Activated T-cell treated with anti-CD3 and anti-CD28 coated beads, Interleukin-2, amount 50 U/mL, for 24 hours (primary cell): ENCODE measurements at regions not wholly inside any gene's neighbourhood (a gene's known extent, or its start where the extent isn't known, plus 50 kb on each side); places are given as distances from the start of the nearest gene placed in this dataset.

ENCODE experiments used
- DNase-seq: peaks from one replicate; pipeline ENCODE4 v3.0.0-alpha.2; 2020
- H3K27ac Mint-ChIP-seq: 2 replicates; pipeline ENCODE4 v1.8.0; 2020; ENCODE audit warnings: mild to moderate bottlenecking, mixed read lengths
- H3K27me3 Mint-ChIP-seq: 2 replicates; pipeline ENCODE4 v1.8.0; 2020; ENCODE audit warnings: mixed read lengths
- H3K36me3 Mint-ChIP-seq: 2 replicates; pipeline ENCODE4 v1.8.0; 2020; ENCODE audit warnings: low read depth, mixed read lengths
- H3K4me1 Mint-ChIP-seq: 2 replicates; pipeline ENCODE4 v1.8.0; 2020; ENCODE audit warnings: low read depth, mixed read lengths
- H3K4me3 Mint-ChIP-seq: 2 replicates; pipeline ENCODE4 v1.8.0; 2020; ENCODE audit warnings: mild to moderate bottlenecking, moderate library complexity, mixed read lengths
- H3K9me3 Mint-ChIP-seq: 2 replicates; pipeline ENCODE4 v1.8.0; 2020; ENCODE audit warnings: mixed read lengths

DNA sequence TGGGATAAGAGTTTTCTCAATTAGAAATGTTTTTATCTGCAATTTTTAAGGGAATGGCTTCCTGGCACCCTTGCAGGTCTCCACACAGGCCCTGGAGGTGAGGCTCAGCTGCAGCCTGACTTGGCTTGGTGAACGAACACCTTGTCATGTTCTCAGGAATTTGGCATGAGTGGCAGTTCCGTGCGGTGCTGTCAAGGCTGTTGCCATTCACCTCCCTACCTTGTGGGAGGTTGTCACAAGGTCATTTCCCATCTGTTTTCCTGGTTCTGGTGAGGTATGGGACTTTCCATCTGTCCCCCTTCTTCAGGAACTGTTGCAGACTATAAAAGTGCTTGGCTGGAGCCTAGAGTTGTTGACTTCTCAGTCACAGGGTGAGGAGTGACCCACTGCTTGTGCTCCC lies 82.9 kb downstream of the ELOVL4 start:
- no peak overlapping the region for H3K27ac Mint-ChIP-seq
- H3K9me3 Mint-ChIP-seq: no peaks in the 10 kb centered on the region
- H3K27me3 Mint-ChIP-seq: peaks cover under 1% of the 10 kb centered on the region
- H3K4me1 Mint-ChIP-seq: peaks cover 7% of the 10 kb centered on the region
- DNase-seq: no peak
- H3K36me3 Mint-ChIP-seq: no peaks in the 10 kb centered on the region
- no peak overlapping the region for H3K4me3 Mint-ChIP-seq

DNA sequence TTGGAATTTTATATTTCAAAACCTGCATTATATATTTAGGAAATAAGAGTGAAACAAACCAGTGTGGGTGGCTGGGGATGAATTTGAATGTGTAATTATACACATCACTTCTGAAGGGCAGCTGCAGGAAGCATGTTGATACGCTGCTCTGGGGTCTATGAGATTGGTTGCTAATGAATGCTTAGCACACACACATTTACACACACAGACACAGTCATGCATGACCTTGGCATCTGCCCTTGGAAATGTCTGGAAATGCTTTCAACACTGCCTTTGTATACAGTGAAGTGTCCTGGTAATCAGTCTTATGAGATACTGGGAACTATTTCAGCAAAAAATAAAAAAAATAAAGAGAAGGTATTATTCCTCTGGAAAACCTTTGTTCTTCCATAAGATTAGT lies 83.4 kb downstream of the ELOVL4 start:
- peaks cover 5% of the 10 kb centered on the region for H3K4me1 Mint-ChIP-seq
- no peaks in the 10 kb centered on the region for H3K36me3 Mint-ChIP-seq
- no peaks in the 10 kb centered on the region for H3K9me3 Mint-ChIP-seq
- no peak overlapping the region for H3K4me3 Mint-ChIP-seq
- H3K27me3 Mint-ChIP-seq: no peaks in the 10 kb centered on the region
- DNase-seq: no peak
- no peak overlapping the region for H3K27ac Mint-ChIP-seq

DNA sequence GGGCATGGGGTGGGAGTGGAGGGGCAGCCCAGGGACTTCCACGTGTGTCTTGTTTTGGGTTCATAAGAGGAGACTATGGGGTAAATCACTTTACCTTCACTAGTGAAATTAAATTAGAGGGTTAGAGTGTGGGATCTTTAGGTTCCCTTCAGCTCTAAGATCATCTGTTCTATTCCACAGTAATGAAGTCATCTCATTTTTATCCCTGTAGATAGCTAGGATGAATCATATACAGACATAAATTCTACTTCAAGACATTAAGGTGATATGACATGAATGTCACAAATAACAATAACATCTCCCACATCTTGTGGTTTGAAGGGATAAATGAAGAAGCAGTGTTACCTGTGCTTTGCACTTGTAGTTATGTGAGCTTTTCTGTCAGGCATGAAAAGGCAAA lies 83.8 kb downstream of the ELOVL4 start:
- no peaks in the 10 kb centered on the region for H3K27me3 Mint-ChIP-seq
- no peaks in the 10 kb centered on the region for H3K9me3 Mint-ChIP-seq
- H3K4me3 Mint-ChIP-seq: no peak overlapping the region
- DNase-seq: no peak
- H3K27ac Mint-ChIP-seq: no peak overlapping the region
- H3K4me1 Mint-ChIP-seq: peaks cover 5% of the 10 kb centered on the region
- no peaks in the 10 kb centered on the region for H3K36me3 Mint-ChIP-seq

DNA sequence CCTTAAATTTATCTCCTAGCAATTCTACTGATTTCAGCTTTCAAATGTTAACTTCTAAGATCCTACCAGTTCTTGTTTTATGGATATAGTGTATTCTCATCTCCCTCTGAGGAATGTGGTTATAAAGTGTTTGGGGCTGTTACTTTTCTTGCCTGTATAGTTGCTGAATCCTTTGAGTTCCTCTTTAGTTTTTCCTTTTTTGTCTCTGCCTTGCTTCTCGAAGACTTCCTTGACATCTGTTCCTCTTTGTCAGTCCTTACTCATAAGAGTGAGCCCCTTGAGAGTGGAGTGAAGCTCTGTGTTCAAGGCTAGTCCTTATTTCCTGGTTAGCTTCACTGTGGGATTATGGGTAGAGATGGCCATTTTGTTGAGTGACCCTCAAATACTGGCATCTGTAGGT lies 84.6 kb downstream of the ELOVL4 start:
- Mint-ChIP-seq H3K36me3 (no peaks in the 10 kb centered on the region), H3K27ac (no peak overlapping the region), H3K4me1 (no peaks in the 10 kb centered on the region), H3K9me3 (no peaks in the 10 kb centered on the region), H3K27me3 (no peaks in the 10 kb centered on the region), H3K4me3 (no peak overlapping the region)
- DNase-seq: no peak

DNA sequence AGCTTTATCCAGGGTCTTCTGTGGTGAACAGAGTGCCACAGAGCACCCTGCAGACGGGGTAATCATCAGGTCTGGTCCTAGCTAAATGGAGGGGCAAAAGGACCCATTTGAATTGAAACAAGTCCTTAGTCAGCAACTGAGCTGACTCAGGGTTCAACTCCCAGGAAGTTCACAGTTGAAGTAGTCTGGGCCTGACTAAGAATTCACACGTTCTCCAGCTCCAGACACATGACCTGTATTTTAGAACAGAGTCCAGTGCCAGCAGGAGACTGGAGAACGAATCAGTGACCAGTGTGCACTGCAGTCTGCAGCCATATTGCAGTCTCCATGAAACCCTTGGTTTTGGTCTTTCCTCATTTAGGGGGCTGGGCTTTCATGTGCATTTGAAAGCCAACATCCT lies 85.2 kb downstream of the ELOVL4 start:
- Mint-ChIP-seq H3K4me3 (no peak overlapping the region), H3K27ac (no peak overlapping the region), H3K4me1 (no peaks in the 10 kb centered on the region), H3K27me3 (no peaks in the 10 kb centered on the region), H3K9me3 (no peaks in the 10 kb centered on the region), H3K36me3 (no peaks in the 10 kb centered on the region)
- DNase-seq: no peak

DNA sequence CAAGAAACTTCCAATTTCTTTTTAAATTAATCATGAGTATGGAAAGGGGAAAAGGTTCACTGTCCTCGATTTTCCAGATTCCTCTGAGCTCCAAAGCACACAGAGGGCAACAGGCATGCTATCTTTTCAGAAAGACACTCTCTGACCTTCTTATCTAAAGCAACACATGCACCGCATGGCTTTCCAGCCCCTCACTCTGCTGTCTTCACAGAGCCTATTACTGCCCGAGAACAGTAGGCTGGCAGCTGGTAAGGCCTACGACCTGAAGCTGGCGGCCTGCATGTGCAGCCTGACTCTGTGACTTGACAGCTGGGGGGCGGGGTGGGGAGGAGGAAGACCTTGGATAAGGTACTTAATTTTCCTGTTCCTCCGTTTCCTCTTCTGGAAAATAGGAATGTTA lies 86.3 kb downstream of the ELOVL4 start:
- no peaks in the 10 kb centered on the region for H3K9me3 Mint-ChIP-seq
- no peaks in the 10 kb centered on the region for H3K36me3 Mint-ChIP-seq
- H3K27ac Mint-ChIP-seq: no peak overlapping the region
- no peaks in the 10 kb centered on the region for H3K27me3 Mint-ChIP-seq
- no peak for DNase-seq
- no peak overlapping the region for H3K4me3 Mint-ChIP-seq
- H3K4me1 Mint-ChIP-seq: no peaks in the 10 kb centered on the region

DNA sequence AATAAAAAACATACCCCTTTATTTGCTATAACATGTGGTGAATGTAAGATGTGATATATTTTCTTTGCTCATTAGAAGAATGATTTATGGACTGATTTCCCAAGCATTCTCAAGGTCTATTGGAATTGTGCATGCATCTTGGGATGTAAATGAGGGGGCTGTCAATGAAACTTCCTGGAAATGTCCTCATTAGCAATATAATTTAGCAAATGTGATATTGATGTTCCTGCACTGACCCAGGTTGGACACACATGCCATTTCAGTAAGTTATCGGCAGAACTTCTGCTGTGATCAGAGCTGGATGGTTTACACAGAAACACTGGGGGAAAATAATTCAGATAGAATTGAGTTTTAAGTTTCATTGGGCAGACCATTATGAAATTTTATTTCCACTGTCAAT lies 99.9 kb downstream of the ELOVL4 start:
- peaks cover 40% of the 10 kb centered on the region for H3K27me3 Mint-ChIP-seq
- no peak overlapping the region for H3K4me3 Mint-ChIP-seq
- no peak overlapping the region for H3K27ac Mint-ChIP-seq
- no peaks in the 10 kb centered on the region for H3K4me1 Mint-ChIP-seq
- DNase-seq: no peak
- H3K9me3 Mint-ChIP-seq: no peaks in the 10 kb centered on the region
- no peaks in the 10 kb centered on the region for H3K36me3 Mint-ChIP-seq

DNA sequence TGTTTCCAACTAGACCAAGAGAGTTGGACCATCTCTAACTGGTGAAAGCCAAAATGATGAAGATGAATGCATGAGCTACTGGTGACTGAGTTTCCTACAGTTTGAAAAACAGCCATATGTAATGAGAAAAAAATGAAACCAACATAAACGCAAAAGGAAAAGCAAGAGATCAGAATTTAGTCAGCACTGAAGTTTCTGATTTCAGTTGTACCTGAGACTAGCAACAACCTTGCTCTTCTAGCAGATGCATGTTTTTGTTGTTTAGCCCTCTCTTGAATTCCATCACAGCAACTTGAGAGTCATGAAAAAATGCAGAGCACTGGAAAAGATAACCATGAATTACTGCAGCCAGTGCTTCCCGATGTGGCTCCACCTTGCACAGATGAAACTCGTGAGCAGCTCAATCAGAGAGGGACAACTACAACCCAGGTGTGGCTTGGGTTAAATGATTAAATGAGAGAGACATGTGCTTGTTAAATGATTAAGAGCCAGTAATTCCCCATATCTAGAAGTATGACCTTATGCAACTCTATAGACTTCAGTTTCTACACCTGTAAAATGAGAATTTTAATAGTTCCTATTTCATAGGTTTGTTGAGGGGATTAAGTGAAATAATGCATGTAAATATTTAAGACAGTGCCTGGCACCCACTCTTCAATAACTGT lies 104.8 kb downstream of the ELOVL4 start:
- no peak for DNase-seq
- H3K36me3 Mint-ChIP-seq: no peaks in the 10 kb centered on the region

DNA sequence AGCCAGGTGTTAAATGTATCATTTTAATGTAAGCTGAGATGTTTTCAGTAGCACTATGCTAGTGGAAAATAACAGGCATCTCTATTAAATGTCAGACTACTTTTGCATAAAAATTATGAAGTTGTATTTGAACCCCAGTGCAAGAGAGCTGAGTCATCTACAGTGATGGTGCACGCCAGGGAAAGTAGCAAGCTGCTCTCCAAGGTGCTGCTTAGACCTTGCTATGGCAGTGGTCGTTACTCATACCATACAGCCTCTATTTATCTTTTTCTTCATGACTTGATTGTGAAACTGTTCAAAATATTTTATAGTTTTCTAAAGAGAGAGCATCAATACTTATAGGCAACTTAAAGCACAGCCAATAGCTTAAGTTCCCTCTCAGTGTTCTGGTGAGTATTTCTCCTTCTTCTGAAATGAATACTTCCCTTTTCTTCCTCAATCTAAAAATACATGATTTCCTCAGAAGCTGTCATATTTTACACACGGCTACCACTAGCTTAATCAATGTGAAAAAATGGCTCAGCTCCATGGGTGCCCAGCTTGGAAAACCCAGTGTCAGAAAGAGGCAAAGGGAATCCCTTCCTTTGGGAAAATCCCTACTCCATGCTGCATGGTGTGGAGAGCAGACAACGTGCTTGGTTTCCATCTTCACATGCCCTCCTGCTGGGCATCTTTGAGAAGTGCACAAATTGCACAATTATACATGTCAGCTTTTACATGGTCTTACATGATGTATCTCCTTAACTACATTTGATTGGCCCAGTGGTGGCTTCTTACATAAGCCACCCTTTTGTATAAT lies 105.6 kb downstream of the ELOVL4 start:
- Mint-ChIP-seq H3K36me3 (no peaks in the 10 kb centered on the region), H3K27ac (no peak overlapping the region), H3K27me3 (peaks cover 30% of the 10 kb centered on the region), H3K9me3 (no peaks in the 10 kb centered on the region), H3K4me3 (no peak overlapping the region), H3K4me1 (peaks cover 3% of the 10 kb centered on the region)
- no peak for DNase-seq

More for the DNA sequence above, 104.8 kb downstream of the ELOVL4 start:
- H3K27ac Mint-ChIP-seq: no peak overlapping the region
- H3K4me1 Mint-ChIP-seq: peaks cover 3% of the 10 kb centered on the region
- peaks cover 33% of the 10 kb centered on the region for H3K27me3 Mint-ChIP-seq
- no peak overlapping the region for H3K4me3 Mint-ChIP-seq
- H3K9me3 Mint-ChIP-seq: no peaks in the 10 kb centered on the region

DNA sequence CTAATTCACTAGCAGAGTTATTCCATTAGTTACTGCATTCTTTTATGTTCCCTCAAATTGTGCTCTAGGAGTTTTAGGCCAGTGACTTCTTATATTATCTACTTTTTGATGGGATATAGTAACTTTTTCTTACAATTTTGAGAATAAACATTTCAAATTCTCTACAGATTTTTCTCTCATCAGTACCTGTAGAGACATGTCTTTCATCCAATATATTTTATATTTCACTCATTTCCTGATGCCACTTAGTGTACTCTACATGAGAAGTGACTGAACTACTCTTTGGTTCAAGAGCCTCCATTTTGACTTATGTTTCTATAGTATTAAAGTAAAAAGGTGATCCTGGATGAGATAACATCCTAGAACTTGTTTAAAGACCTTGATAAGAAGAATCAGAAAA lies 108.5 kb downstream of the ELOVL4 start:
- Mint-ChIP-seq H3K27ac (no peak overlapping the region), H3K9me3 (no peaks in the 10 kb centered on the region), H3K27me3 (peaks cover 33% of the 10 kb centered on the region), H3K4me3 (no peak overlapping the region), H3K4me1 (peaks cover 3% of the 10 kb centered on the region), H3K36me3 (no peaks in the 10 kb centered on the region)
- no peak for DNase-seq

DNA sequence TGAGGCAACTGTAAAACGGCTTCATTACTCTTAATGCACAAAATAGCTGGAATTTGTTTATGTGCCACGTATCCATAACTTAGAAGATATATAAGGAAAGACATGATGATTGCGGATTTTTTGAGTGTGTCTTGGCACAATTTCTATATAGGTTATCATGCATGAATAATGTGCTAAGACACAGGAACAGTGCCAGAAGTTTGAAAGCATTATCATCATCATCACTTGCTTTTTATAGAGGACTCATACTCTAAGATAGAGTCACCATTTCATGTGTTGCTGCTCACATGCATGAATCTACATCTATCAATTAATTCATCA lies 113.4 kb downstream of the ELOVL4 start:
- Mint-ChIP-seq H3K27ac (no peak overlapping the region), H3K4me1 (no peaks in the 10 kb centered on the region), H3K27me3 (peaks cover 35% of the 10 kb centered on the region), H3K9me3 (no peaks in the 10 kb centered on the region), H3K36me3 (no peaks in the 10 kb centered on the region), H3K4me3 (no peak overlapping the region)
- DNase-seq: no peak

DNA sequence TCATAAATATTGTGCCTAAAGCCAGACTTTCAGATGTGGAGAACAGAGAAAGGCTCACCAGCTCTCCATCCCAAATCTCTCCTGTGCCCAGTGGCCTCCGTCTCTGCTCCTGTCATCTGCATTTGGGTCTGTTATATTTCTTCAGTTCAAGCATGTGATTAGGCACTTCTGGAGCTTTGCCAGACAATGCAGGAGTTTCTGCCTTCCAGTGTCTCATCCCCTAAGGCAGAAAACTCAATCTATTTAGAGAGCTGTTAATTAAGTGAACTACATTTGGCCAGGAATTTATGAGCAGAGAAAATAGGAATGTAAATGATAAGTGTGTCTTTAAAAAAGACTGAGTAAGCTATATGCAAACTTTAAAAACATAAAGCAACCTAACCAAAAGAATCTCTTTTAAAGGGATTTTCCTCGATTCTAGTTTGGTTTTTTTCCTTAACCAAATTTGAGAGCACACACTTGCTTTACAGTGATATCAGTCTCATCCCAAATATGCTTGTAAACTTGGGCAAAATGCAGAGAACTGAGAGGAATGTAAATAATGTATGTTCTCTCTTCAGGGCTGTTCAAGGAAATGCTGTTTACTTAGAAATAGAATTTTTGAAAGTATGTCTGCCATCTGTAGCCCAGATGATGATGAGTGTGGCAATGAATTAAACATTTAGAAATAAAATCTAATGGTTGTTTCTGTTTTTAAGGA lies 113.9 kb downstream of the ELOVL4 start:
- Mint-ChIP-seq H3K27me3 (peaks cover 35% of the 10 kb centered on the region), H3K9me3 (no peaks in the 10 kb centered on the region), H3K27ac (no peak overlapping the region), H3K4me1 (no peaks in the 10 kb centered on the region), H3K4me3 (no peak overlapping the region), H3K36me3 (no peaks in the 10 kb centered on the region)
- DNase-seq: no peak

DNA sequence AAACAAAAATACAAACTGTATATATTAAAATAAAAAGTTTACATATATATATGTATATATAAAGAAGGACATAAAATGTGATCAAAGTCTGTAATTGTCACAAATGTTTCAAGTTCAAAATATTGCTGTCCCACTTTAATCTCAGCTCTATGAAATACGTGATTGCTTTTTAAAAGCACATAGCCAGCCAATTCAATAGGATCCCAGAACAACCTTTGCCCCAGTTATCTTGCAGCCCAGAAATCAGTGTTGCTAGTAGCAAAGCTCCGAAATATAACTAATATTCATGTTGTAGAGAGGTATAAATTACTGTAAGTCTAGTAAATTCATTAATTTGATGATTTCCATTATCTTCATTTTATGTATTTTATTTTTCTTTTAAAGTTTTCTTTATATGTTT lies 114.6 kb downstream of the ELOVL4 start:
- peaks cover 37% of the 10 kb centered on the region for H3K27me3 Mint-ChIP-seq
- no peak for DNase-seq
- H3K9me3 Mint-ChIP-seq: no peaks in the 10 kb centered on the region
- H3K4me3 Mint-ChIP-seq: no peak overlapping the region
- H3K4me1 Mint-ChIP-seq: no peaks in the 10 kb centered on the region
- no peaks in the 10 kb centered on the region for H3K36me3 Mint-ChIP-seq
- no peak overlapping the region for H3K27ac Mint-ChIP-seq

DNA sequence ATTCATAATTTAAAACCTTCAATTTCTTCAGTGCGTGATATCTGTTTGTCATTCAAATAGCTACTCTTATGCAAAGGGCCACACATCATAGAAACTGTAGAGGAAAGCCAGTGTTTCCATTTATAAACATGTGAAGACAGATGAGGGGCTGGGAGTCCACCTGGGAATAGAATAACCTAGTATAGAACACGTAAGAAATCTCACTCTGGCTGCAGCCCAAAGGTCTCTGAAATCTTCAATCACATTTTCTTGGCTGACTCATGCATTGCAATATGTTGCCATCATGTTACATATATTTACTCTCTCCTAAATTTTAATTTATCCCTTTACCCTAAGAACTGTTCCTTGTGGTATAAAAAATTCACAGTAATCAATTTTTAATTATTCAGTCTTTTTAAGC lies 123.2 kb downstream of the ELOVL4 start:
- Mint-ChIP-seq H3K36me3 (no peaks in the 10 kb centered on the region), H3K27ac (no peak overlapping the region), H3K4me3 (no peak overlapping the region), H3K9me3 (peaks cover 5% of the 10 kb centered on the region), H3K4me1 (no peaks in the 10 kb centered on the region), H3K27me3 (peaks cover 24% of the 10 kb centered on the region)
- no peak for DNase-seq

DNA sequence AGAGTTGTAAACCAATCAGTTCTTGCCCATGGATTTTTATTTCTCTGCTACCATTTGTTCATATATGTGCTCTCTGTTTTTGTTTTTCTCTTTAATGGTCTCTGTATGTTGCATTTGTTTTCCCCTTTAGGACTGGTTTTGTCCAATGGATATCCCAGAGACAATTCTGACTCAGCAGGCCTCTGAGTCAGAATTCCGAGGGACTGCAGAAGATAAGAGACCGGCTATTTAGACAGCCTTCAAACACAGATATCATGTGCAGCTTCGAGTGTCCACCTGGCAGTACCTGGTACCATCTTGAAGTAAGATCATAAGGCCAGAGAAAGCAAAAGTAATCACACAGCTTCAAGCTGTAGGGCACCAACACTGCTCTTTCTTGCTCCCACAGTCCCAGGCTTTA lies 125.5 kb downstream of the ELOVL4 start:
- H3K9me3 Mint-ChIP-seq: peaks cover 5% of the 10 kb centered on the region
- peaks cover 24% of the 10 kb centered on the region for H3K27me3 Mint-ChIP-seq
- H3K27ac Mint-ChIP-seq: no peak overlapping the region
- no peaks in the 10 kb centered on the region for H3K36me3 Mint-ChIP-seq
- H3K4me1 Mint-ChIP-seq: no peaks in the 10 kb centered on the region
- DNase-seq: no peak
- no peak overlapping the region for H3K4me3 Mint-ChIP-seq
